H54 (cell line): ENCODE measurements at regions not wholly inside any gene's neighbourhood (a gene's known extent, or its start where the extent isn't known, plus 50 kb on each side); places are given as distances from the start of the nearest gene placed in this dataset.

Experiments used
- DNase-seq: peaks from one replicate; pipeline ENCODE4 v3.0.0; 2011; ENCODE audit warnings: low spot score, mixed read lengths; ENCODE audit not compliant: insufficient read length
- FAIRE-seq: peaks from 3 replicates; lab custom pipeline; 2011; peaks lifted over from hg19 to GRCh38; lab: Jason Lieb, UNC
- POLR2A ChIP-seq: IDR thresholded peaks from 2 replicates; pipeline ENCODE4 v1.6.1; 2011; ENCODE audit warnings: low read depth, mild to moderate bottlenecking, low read length

GRCh38 chr6:164887660-164888059 is 421.7 kb downstream of the C6orf118 start:
- no peak for DNase-seq

DNA sequence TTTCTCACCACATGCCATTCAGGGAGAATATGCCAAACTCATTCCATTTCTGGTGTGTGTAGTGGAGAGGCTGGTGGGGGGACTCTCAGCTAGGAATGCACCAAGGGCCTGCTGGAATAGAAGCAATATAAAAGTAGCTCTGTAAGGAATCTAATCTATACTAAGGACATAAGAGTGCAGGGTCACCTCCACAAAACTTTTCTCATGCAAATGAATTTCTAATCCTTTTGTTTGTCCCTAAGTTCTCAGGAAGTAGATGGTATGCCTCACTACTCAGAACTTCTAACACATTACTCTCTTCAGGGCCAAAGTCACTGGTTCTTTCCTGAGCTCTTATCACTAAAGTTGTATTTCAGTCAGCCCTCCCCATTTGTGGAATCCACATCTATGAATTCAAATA is 427.2 kb downstream of the C6orf118 start:
- TF ChIP-seq POLR2A, result no peak
- FAIRE-seq (no peak), DNase-seq (no peak)

More at GRCh38 chr6:164887660-164888059, 421.7 kb downstream of the C6orf118 start:
- no peak for TF ChIP-seq POLR2A
- FAIRE-seq, result no peak

DNA sequence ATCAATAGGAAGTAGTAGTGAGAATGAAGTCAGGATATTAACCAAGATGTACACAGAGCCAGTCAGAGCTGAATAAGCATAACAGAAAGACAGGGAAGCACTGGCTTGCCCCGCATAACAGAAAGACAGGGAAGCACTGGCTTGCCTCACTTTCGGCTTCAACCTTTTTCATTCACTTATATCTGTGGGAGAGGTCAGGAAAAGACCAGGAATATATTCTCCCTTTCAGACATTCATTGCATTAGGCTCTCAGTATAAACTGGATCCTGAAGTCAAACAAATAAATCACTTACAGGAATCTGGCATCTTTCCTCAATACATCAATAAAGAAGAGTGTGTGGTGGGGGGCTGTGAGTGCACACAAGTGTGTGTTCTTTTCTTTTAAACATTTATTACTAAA is 437.6 kb downstream of the C6orf118 start:
- TF ChIP-seq POLR2A, result no peak
- DNase-seq (no peak), FAIRE-seq (no peak)

DNA sequence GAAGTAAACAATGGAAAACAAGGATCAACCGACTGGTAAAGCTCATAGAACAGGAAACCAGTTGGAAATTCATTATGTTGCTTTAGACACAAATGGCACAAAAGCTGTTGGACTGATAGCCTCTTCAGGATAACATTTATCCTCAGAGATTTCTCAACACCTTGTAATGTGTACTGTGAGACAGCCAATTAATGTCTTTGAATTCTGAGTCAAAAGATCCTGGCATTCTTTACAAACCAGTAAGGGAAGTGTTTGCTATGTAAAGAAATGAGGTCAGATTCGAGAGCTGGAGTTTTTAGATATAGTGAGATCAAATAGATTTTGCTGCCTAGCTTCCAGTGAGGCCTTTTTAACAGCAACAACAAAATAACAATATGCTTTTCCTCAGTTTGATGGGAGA is 439.2 kb downstream of the C6orf118 start:
- FAIRE-seq, result no peak
- DNase-seq, result no peak

GRCh38 chr6:164861967-164862366 is 447.4 kb downstream of the C6orf118 start:
- no peak for TF ChIP-seq POLR2A
- no peak for DNase-seq
- no peak for FAIRE-seq

More for the DNA sequence above, 439.2 kb downstream of the C6orf118 start:
- TF ChIP-seq POLR2A, result no peak

DNA sequence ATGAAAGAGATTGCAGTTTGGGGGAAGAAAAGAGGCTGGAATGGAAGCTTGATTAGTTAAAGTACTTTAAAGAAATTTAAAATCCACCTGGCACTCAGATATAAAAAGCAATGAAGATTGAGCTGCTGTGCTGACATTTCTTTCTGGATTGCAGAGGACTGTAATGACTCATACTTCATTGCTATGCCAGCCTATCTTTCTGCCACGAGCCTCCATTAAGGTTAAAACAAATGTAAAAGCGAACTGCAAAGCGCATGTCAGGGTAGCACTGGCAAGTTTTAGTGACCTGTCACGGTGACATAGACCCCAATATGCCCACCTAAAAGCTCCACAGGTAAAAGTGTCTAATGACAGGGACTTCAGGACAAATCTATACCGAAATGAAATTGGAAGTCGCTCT is 449.6 kb downstream of the C6orf118 start:
- FAIRE-seq (no peak), DNase-seq (no peak)
- TF ChIP-seq POLR2A, result no peak

GRCh38 chr6:164856138-164856537 is 453.3 kb downstream of the C6orf118 start:
- FAIRE-seq (no peak), DNase-seq (no peak)
- no peak for TF ChIP-seq POLR2A

DNA sequence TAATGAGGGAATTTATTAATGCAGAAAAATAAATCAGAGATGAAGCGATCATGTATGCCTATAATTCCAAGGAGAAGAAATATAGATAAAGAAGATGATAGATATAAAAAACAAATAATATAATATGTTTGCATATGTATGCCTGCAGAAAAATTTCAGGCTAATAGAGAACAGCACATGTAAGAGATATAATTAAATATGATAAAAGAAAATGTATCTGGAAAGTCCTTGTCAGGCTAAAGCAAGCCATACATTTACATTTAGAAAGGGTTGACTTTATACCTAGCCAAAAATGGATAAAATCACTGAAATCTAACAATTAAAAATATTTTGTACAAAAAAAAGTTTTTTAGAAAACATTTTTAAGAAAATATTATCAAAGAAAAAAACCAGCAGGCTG is 454.1 kb downstream of the C6orf118 start:
- TF ChIP-seq POLR2A, result no peak
- DNase-seq, result no peak
- no peak for FAIRE-seq

DNA sequence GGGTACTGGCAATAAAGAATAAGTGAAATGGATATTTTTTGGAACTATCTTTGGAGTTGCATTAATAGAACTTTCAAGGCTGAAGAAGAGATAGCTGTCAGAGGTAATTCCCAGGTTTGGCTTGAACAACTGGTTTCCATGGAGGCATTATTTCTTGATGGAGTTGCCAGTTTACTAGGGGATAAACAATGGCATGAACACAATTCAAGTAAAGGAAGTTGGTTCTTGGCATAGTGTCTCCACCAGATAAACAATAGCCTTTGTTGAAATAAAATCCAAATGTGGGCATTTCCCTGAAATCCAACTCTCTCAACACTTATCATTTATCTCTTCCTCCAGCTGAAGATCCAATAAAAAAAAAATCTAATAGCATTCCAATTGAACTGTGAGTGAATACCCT is 454.9 kb downstream of the C6orf118 start:
- TF ChIP-seq POLR2A, result no peak
- no peak for FAIRE-seq
- DNase-seq, result no peak

GRCh38 chr6:164845773-164846172 is 463.6 kb downstream of the C6orf118 start:
- DNase-seq (no peak), FAIRE-seq (no peak)
- TF ChIP-seq POLR2A, result no peak

GRCh38 chr6:164842085-164842484 is 467.3 kb downstream of the C6orf118 start:
- no peak for TF ChIP-seq POLR2A
- FAIRE-seq (no peak), DNase-seq (no peak)

- FAIRE-seq (no peak), DNase-seq (no peak)
- TF ChIP-seq POLR2A, result no peak
Observed at GRCh38 chr6:164838068-164838615, 471.3 kb downstream of the C6orf118 start.

- DNase-seq, result no peak
- FAIRE-seq, result no peak
Observed at GRCh38 chr6:164836486-164836885, 472.9 kb downstream of the C6orf118 start.

DNA sequence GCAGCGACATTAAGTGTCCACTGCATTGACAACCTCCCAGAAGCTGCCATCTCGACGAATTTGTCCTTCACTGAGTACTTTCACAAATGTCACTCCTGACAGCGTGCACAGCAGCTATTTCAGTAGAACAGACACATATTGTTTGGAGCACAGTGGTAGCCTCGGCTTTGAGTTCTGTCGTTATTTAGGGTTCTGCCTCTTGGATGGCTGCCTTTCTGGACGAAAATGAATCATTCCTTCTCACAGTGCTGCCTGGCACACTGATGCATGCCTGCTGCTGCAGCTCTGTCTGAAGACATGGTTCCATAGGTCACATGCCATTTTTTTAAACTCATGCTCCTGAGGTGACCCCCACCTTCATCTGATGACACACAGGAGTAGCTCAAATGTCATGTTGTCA is 477.0 kb downstream of the C6orf118 start:
- no peak for DNase-seq
- no peak for TF ChIP-seq POLR2A
- FAIRE-seq, result no peak

More at GRCh38 chr6:164836486-164836885, 472.9 kb downstream of the C6orf118 start:
- no peak for TF ChIP-seq POLR2A

DNA sequence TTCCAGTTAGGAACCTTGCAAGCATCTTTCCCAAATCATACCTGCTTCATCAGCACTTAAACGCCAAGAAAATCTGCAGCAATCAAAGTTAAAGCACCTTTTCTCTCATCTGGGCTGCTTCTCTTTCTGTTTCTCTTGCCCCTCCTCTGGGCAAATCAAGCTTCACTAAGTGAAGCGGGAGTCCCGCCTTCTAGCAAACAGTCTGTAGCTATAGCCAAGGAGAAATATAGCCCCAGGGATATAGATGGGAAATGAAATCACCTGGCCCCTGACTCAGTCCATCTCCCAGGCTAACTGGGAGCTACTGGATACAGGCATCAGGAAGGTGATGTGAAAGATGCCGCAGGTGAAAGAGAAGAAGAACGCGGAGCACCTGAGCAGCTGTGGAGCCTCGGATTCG is 481.9 kb downstream of the C6orf118 start:
- TF ChIP-seq POLR2A, result no peak
- FAIRE-seq (no peak), DNase-seq (no peak)
